ENCODE measurements at regions not wholly inside any gene's neighbourhood (a gene's known extent, or its start where the extent isn't known, plus 50 kb on each side); places are given as distances from the start of the nearest gene placed in this dataset.
"Not testable (repeated sequence)": the region's sequence is repeated elsewhere in the genome, so short reads cannot be mapped to it uniquely, and the experiment has no call there.

DNA sequence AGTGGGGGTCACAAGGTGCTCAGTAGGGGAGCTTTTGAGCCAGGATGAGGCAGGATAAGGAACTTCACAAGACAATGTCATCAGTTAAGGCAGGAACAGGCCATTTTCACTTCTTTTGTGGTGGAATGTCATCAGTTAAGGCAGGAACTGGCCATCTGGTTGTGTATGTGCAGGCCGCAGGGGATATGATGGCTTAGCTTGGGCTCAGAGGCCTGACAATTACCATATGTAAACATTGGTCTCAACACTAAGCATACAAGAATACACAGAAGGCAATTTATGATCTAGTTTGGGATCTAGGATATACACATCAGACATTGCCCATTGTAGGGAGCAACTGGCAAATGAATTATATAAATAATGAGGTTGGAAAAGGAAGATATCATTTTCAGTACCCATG is 155.4 kb upstream of the CTSO start:
- not testable (repeated sequence) for TF ChIP-seq TAF1 (IDR thresholded peaks at IDR 0.05; ENCODE audit: borderline replicate concordance, low read depth, low read length); POLR2AphosphoS5 (IDR thresholded peaks at IDR 0.05; ENCODE audit: low read depth, low read length)
